Common myeloid progenitor, CD34-positive (primary cell): ENCODE measurements at regions not wholly inside any gene's neighbourhood (a gene's known extent, or its start where the extent isn't known, plus 50 kb on each side); places are given as distances from the start of the nearest gene placed in this dataset.

Source experiments
- CTCF ChIA-PET: fragments of 350-600 bp; sonication (Branson Sonifier 250); formaldehyde crosslinking; loops from one replicate; lab custom pipeline; 2021; ENCODE audit warnings: antibody characterized with exemption; lab: Charles Lee
- POLR2A ChIA-PET: fragments of 350-600 bp; sonication (Branson Sonifier 250); formaldehyde crosslinking; loops from one replicate; lab custom pipeline; 2021; ENCODE audit warnings: antibody characterized with exemption; lab: Charles Lee
- DNase-seq, 3 donors: peaks; one replicate each; pipeline versions ENCODE4 v3.0.0 to v3.0.0-alpha.2; 2013
- H3K27ac ChIP-seq, 2 experiments: 1 replicate in 1 of 2; 2 replicates in 1 of 2; pipeline ENCODE4 v1.7.0; 2013; ENCODE audit warnings: inconsistent platforms in 2 of 2, low read length in 2 of 2, mild to moderate bottlenecking in 2 of 2, low read depth in 1 of 2, moderate library complexity in 1 of 2; ENCODE audit not compliant: severe bottlenecking in 2 of 2, insufficient read depth in 1 of 2, poor library complexity in 1 of 2
- H3K27me3 ChIP-seq, 5 experiments: replicated peaks in 2 of 5; 1 replicate in 3 of 5; 2 replicates in 2 of 5; pipeline versions ENCODE4 v1.6.1 to v1.7.0; 2013; ENCODE audit warnings: low read length in 4 of 5, mild to moderate bottlenecking in 2 of 5, moderate library complexity in 2 of 5, inconsistent platforms in 1 of 5; ENCODE audit not compliant: insufficient read depth in 5 of 5, control insufficient read depth in 4 of 5
- H3K36me3 ChIP-seq, 4 experiments: 1 replicate in 2 of 4; 2 replicates in 2 of 4; pipeline versions ENCODE4 v1.6.1 to v1.7.0; 2013; ENCODE audit warnings: low read length in 3 of 4, control low read depth in 1 of 4, mild to moderate bottlenecking in 1 of 4; ENCODE audit not compliant: control insufficient read depth in 4 of 4, insufficient read depth in 4 of 4
- H3K4me1 ChIP-seq, 4 experiments: 1 replicate in 3 of 4; 2 replicates in 1 of 4; pipeline versions ENCODE4 v1.6.1 to v1.7.1; 2013; ENCODE audit warnings: low read length in 3 of 4, mild to moderate bottlenecking in 3 of 4, control low read depth in 1 of 4, inconsistent platforms in 1 of 4, moderate library complexity in 1 of 4; ENCODE audit not compliant: control insufficient read depth in 4 of 4, insufficient read depth in 4 of 4; ENCODE audit errors: control extremely low read depth in 1 of 4
- H3K4me3 ChIP-seq, 7 experiments: 1 replicate in 4 of 7; 2 replicates in 3 of 7; pipeline versions ENCODE4 v1.5.1 to v1.7.0; 2013; ENCODE audit warnings: mild to moderate bottlenecking in 7 of 7, low read length in 6 of 7, moderate library complexity in 6 of 7, inconsistent platforms in 2 of 7, low read depth in 2 of 7, control low read depth in 1 of 7; ENCODE audit not compliant: insufficient read depth in 4 of 7, control insufficient read depth in 1 of 7; ENCODE audit errors: extremely low read depth in 1 of 7
- H3K9me3 ChIP-seq, 5 experiments: 1 replicate in 4 of 5; 2 replicates in 1 of 5; pipeline versions ENCODE4 v1.6.1 to v1.7.1; 2013; ENCODE audit warnings: low read length in 4 of 5, mild to moderate bottlenecking in 2 of 5, inconsistent platforms in 1 of 5, low read depth in 1 of 5, moderate library complexity in 1 of 5; ENCODE audit not compliant: control insufficient read depth in 4 of 5, insufficient read depth in 2 of 5; ENCODE audit errors: control extremely low read depth in 1 of 5
- WGBS: methylation state at CpG from one replicate; pipeline ENCODE4 v1.1.5; 2013; ENCODE audit not compliant: insufficient coverage; 5-methylcytosine and 5-hydroxymethylcytosine counted together

DNA sequence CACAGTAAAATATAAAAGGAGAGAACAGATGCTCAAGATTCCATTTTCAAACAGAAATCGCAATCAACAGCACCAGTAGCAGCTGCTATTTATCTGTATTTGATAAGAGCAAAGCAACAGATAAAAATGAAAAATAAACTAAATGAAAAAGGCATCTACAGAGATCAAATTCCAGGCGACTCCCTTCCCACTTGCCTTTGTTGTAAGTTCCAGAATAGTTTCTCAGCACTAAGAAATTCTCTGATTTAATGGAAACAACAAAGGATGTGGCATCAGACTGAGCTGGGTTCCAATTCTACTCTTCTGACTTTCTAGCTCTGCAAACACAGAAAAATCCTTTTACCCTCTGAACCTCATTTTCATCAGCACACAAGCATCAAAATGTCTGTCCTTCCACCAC is 110.8 kb upstream of the MME start:
- no peak overlapping the region for H3K27ac ChIP-seq
- WGBS, result 88% methylated on average over 1 of the region's 2 CpGs

DNA sequence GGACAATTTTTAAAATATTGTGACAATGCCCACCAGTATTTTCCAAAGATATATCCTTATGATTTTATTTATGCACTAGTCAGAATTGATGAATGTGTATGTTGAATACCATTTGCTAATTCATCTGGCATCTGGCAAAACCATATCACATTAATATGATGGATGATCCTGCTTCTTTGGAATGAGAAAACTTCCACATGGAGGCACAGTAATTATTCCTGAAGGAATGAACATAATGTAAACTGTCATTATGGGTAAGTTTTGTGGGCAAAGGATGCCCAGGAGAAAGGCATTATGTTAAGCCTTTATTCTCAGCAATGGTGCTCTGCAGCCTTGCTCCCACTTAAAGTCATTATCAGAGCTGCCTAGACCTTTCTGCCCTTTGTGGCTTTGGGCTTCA is 113.0 kb upstream of the MME start:
- H3K27ac ChIP-seq, result no peak overlapping the region
- H3K9me3 ChIP-seq, result no peaks in the 10 kb centered on the region
- CTCF ChIA-PET, result interaction anchor here (1.1 kb wide), 1 partner anchor 356 kb away, joined by 3 read pairs; no protein-coding TSS in a partner anchor
- POLR2A ChIA-PET, result no interaction called here
- H3K36me3 ChIP-seq, result no peaks in the 10 kb centered on the region
- no peak overlapping the region for H3K4me3 ChIP-seq
- H3K27me3 ChIP-seq, result no peaks in the 10 kb centered on the region
- no peak for DNase-seq
- no peaks in the 10 kb centered on the region for H3K4me1 ChIP-seq

More for the DNA sequence above, 110.8 kb upstream of the MME start:
- Histone ChIP-seq H3K4me1 (no peaks in the 10 kb centered on the region), H3K4me3 (no peak overlapping the region), H3K9me3 (no peaks in the 10 kb centered on the region), H3K27me3 (no peaks in the 10 kb centered on the region), H3K36me3 (no peaks in the 10 kb centered on the region)
- POLR2A ChIA-PET, result no interaction called here
- CTCF ChIA-PET, result no interaction called here
- DNase-seq, result no peak

DNA sequence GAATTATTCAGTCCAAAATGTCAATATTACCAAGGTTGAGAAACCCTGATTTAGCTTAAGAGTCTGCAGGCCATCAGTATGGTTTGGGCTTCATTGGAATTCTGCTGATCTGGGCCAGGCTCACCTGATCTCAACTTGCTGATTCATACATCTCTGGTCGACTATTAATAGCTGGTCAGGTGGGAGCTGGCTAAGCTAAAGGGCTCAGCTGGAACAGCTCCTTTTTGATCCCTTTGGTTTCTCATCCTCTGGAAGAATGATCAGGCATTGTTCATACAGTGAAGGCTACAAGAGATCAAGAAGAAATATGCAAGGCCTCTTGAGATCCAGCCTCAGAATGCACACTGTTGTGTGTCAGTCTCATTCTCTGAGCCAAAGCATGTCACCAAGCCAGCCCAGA is 123.3 kb upstream of the MME start:
- Histone ChIP-seq H3K9me3 (peaks cover 0 to under 1% (median 0%) of the 10 kb centered on the region in 5 experiments), H3K4me3 (no peak overlapping the region), H3K36me3 (no peaks in the 10 kb centered on the region), H3K27me3 (no peaks in the 10 kb centered on the region), H3K27ac (no peak overlapping the region), H3K4me1 (peaks cover 0 to 3% (median 0%) of the 10 kb centered on the region in 4 experiments)
- ChIA-PET CTCF (interaction anchor here (0.9 to 1.4 kb wide), 3 partner anchors 11 to 367 kb away, joined by 3 to 4 read pairs (median 3); no protein-coding TSS in a partner anchor), POLR2A (no interaction called here)
- 88% methylated on average over 1 of the region's 1 CpG for WGBS
- no peak for DNase-seq

DNA sequence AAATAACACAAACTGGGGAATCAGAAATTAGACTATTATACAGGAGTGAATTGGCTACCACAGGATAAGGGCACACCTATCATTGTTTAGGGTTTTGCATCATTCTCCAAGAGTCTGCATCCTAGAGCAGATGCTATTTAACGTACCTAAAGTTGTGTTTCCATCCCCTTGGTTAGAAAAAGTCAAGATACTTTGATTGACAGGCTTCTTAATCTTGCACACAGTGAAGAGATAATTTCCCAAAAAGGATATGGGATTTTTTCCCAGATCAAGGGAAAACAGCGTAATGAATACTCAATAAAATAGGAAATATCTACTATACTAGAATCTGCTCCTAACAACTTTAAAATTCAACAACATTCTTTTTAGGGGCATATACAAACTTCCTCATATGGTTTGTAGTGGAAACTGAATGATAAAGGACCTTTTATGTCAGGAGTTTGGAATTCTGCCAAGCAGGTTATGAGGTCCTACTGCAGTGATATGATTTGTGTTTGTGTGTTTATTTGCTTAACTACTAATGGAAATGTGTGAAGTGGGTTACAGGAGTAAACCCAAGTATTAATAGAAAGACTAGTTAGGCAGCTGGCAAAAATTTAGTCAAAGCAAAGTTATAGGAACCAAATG is 124.1 kb upstream of the MME start:
- DNase-seq, result peak; percentile 2 to 59 (median 51)
- H3K27ac ChIP-seq, result no peak overlapping the region
- CTCF ChIA-PET, result interaction anchor here (0.6 to 1.4 kb wide), 3 partner anchors 11 to 367 kb away, joined by 3 to 4 read pairs (median 3); no protein-coding TSS in a partner anchor
- H3K9me3 ChIP-seq, result peaks cover 0 to 2% (median 0%) of the 10 kb centered on the region in 5 experiments
- H3K4me3 ChIP-seq, result no peak overlapping the region
- peaks cover 0 to 3% (median 0%) of the 10 kb centered on the region in 4 experiments for H3K4me1 ChIP-seq
- POLR2A ChIA-PET, result interaction anchor here (0.6 kb wide), 1 partner anchor 653 kb away, joined by 3 read pairs; no protein-coding TSS in a partner anchor
- H3K27me3 ChIP-seq, result no peaks in the 10 kb centered on the region
- H3K36me3 ChIP-seq, result no peaks in the 10 kb centered on the region
- 100% methylated on average over 1 of the region's 2 CpGs for WGBS

DNA sequence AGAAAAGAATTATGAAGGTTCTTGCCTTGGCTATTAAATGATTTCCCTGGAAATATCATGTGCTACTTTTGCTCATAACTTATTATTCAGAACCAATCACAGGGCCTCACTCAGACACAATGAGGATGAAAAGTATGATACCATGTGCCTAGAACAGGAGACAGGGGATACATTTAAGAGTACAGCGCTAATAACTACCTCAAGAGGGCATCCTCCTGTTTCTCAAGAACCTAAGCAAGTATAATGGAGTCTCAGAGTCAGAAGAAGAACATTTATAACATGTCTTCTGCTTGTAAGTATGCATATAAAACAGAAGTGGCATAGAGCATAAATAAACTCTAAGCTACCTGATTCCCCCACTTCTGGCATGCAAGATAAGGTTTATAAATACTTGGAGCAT is 125.4 kb upstream of the MME start:
- Histone ChIP-seq H3K27me3 (no peaks in the 10 kb centered on the region), H3K9me3 (peaks cover 0 to 2% (median 0%) of the 10 kb centered on the region in 5 experiments), H3K4me1 (peaks cover 0 to 3% (median 0%) of the 10 kb centered on the region in 4 experiments), H3K4me3 (no peak overlapping the region), H3K36me3 (no peaks in the 10 kb centered on the region), H3K27ac (no peak overlapping the region)
- no CpG with 5 or more reads among the region's 1 CpG for WGBS
- POLR2A ChIA-PET, result no interaction called here
- peak; percentile 20 to 42 (median 33) for DNase-seq
- CTCF ChIA-PET, result interaction anchor here (1.0 kb wide), 1 partner anchor 47 kb away, joined by 3 read pairs; no protein-coding TSS in a partner anchor

DNA sequence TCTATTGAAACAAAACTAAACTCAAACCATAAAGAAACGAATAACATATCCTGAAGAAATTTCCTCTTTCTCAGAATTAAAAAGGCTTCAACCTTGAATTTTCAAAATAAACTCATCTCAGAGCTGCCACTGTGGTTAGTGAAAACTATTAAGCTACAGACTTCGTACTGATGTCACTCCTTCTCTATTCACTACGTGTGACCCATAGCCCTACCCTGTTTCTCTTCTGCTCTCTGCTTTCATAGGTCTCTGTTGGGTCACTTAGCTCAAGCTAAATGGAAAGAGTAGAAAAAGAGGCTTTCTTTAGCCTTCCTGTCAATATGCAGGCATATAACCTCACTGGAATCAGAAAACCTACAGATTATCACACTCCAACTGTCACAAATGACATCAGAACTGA is 126.6 kb upstream of the MME start:
- Histone ChIP-seq H3K9me3 (peaks cover 0 to 2% (median 0%) of the 10 kb centered on the region in 5 experiments), H3K4me1 (peaks cover 0 to 3% (median 0%) of the 10 kb centered on the region in 4 experiments), H3K27me3 (no peaks in the 10 kb centered on the region), H3K36me3 (no peaks in the 10 kb centered on the region), H3K27ac (no peak overlapping the region), H3K4me3 (no peak overlapping the region)
- CTCF ChIA-PET, result no interaction called here
- WGBS, result 27% methylated on average over 3 of the region's 3 CpGs
- POLR2A ChIA-PET, result no interaction called here
- peak in 1 of 3 donors; percentile 5 for DNase-seq

DNA sequence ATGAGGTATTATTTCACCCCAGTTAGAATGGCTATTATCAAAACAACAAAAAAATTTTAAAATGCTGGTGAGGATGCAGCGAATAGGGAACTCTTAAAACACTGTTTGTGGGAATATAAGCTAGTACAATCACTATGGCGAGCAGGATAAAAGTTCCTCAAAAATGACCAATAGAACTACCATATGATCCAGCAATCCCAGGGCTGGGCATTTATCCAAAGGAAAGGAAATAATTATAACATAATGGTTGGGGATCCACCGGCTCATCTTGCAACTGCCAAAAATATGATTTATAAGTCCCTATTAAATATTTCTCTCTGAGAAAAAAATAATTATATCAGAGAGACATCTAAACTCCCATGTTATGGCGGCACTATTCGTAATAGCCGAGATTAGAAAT is 127.6 kb upstream of the MME start:
- peaks cover 0 to 3% (median 0%) of the 10 kb centered on the region in 4 experiments for H3K4me1 ChIP-seq
- H3K9me3 ChIP-seq, result peaks cover 0 to 2% (median 0%) of the 10 kb centered on the region in 5 experiments
- no peaks in the 10 kb centered on the region for H3K27me3 ChIP-seq
- H3K4me3 ChIP-seq, result no peak overlapping the region
- 100% methylated on average over 2 of the region's 6 CpGs for WGBS
- no peak for DNase-seq
- no peak overlapping the region for H3K27ac ChIP-seq
- H3K36me3 ChIP-seq, result no peaks in the 10 kb centered on the region
- CTCF ChIA-PET, result no interaction called here
- POLR2A ChIA-PET, result no interaction called here
